ENCODE measurements at regions not wholly inside any gene's neighbourhood (a gene's known extent, or its start where the extent isn't known, plus 50 kb on each side); places are given as distances from the start of the nearest gene placed in this dataset.

DNA sequence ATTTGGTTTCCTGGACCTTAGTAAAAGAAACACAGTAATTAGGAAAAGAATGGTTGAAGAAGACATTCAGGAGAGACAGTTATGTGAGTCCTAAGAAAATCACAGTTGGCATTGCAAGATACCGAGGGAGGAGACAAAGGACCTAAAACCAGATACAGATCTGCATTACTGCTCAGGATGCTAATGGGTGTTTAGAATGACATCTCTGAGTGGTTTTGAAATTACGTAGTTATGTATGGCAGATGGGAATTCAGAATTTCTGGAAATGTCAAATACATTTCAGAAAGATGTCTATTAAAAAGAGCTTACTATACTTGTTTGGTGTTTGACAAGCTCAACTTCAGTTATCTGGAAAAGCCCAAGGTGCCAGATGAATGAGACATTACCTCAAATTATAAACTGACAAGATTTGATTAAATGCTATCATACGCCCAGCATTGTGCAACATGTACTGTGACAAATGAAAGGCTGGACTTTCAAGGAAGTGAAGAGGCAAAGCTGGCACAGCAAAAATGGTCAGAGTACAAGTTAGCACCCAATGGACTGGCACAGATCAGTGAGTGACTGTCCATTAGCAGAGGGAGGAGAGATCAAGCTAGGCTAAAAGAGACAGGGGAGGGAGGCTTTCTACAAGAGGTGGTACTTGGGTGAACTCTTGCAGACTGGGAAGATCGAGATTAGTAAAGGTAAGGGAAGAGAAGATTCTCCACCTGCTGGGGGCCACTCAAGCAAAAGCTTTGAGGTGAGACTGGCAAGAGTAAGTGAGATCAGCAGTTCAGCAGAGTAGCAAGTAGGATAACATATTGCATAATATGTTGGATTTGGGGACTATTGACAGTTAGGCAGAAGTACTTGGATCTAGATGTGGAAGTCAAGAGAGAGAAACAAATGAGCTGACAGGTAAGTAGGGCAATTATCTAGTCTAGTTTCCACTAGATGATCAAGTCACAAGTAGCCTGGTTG, 168.9 kb downstream of the CYRIA start:
- DNase-seq, result no peak

DNA sequence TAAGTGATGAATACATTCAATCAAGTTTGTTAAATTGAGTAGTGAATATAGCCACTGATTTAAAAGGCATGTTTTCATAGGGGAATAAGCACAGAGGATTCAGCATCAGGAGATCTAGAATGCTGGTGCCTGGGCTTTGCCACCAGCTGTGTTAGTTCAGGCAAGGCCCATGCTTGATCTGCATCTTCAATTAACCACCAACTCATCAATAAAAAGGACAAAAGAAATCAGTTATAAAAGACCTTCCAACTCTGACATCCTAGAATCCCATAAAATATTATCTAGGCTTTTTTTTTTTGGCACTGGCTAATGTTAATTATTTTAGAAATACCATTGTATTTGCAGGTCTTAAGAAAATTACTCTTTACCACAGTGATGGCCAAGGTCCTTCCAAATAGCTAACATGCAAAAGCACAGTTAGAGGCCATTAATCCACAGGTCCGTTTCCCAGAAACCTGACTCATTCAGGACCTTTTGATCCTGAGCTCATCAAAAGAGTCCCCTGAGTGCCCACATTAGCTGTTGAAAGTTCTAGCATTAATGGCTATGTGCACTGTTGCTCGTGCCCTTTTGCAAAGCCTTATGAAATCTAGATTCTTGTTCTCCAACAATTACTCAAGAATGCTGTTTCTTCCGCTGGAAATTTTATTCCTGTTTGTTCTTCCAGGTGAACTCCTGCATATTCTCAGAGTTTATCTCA, 170.0 kb downstream of the CYRIA start:
- DNase-seq, result no peak

DNA sequence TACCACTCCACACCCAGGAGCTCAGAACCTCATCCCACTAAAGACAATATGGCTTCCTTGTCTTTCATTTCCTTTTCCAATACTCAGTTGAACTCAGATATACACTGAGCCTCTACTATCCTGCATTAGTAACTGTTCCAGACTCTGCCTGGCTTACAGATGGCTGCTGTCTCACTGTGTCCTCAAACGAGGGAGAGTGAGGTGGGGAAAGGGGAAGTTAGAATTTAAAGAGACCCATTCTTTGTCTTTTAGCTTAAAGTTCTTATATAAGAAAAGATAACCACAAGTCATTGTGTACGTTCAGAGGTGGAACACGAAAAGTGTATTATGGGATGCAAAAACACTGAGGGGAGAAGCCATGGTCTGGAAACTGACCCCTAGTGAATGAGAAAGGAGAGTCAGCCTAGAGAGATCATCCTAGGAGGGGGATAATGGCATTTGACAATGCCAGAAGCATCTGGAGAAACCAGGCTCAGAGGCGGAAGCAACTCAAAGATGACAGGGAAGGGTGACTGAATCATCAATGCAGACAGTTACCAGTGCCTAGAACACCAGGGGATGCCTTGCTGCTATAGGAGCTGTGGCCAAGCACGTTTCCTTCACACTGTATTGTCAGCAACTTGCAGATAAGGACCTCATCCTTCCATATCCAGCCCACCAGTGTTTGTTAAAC, 170.7 kb downstream of the CYRIA start:
- no peak for DNase-seq

DNA sequence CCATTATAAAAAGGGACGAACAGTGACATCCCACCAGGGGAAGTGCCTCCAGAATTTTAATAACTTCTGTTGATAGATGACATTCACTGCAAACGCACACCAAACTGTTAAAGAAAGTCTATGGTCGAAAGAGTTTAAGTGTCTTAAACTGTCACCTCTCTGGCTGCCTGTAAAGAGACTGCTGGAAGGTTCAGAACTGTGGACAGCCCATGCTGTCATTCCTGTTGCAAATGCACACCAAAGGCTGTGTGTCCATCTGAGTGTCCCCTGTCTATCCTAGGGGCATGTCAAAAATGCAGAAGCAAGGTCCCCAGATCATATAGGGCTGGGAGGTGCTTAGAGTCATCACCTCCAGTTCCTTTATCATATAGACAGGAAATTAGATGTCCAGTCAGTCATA, 171.8 kb downstream of the CYRIA start:
- DNase-seq, result no peak

DNA sequence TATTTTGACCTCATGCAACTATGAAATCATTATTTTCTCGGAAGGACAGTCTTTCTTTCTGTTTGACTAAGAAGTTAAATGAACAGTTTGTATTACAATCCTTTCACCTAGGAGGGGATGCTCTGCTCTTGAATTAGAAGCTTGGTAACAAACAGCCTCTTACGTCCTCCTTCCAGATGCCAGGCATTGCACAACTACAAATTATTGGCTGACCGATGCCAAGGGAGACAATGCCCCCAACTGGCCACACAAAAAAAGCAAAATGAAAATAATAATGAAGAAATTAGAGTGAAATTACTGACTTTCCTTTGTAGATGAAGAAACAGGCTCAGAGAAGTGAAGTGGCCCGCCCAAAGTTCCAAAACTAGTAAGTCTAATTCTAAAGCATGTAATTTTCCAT, 177.9 kb downstream of the CYRIA start:
- DNase-seq, result peak; percentile 45

DNA sequence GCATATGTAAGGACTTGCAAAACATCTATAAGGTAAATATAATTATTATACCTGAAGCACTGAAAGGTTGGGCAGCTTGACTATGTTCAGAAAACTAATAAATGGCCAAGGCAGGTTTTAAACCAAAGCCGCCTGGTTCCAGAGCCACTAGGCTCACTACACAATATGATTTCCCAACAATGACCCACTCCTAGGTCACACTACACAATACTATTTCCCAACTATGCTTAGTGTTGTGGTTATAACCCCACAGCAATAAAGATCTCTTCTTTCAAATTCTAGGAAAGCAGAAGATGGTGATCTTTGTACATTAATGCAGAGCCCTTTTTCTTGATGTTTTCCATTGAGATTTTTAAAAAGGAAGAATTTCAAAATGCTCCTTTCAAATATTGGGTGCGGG, 180.4 kb downstream of the CYRIA start:
- peak; percentile 10 for DNase-seq

DNA sequence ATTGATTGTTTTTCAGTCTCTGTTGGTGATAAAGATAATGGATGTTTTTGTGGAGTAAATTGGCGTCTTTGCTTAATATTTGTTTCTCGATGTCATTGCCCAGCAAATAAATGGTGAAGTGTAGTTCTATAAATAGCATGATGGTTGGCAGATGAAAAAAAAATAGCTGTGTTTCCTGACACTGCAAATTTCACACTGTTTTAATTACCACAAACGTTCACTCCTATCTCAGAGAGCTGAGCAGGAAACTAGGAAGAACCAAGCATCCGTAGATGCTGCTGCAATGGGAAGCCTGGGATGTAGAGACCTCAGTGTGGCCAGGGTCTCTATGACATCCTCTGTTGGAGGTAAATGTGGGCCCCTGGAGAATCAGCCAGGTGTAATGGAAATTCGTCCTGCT, 183.2 kb downstream of the CYRIA start:
- no peak for DNase-seq

DNA sequence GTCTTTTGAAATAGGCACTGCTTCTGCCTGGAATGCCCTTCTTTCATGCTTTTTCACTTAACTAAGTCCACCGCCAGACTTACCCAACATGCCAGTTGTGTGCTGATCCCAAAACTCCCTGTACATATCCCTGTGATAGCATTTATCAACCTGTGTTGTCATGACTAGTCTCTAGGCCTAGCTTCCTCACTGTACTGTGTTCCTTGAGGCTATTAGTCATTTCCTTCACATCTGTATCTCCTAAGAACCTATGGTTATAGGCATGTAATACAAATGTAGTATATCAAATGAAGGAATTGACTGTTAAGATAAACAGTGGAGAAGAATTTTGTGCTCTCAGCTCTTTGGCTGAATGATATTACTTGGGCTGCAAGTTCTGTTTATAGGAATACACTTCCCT, 184.3 kb downstream of the CYRIA start:
- no peak for DNase-seq

DNA sequence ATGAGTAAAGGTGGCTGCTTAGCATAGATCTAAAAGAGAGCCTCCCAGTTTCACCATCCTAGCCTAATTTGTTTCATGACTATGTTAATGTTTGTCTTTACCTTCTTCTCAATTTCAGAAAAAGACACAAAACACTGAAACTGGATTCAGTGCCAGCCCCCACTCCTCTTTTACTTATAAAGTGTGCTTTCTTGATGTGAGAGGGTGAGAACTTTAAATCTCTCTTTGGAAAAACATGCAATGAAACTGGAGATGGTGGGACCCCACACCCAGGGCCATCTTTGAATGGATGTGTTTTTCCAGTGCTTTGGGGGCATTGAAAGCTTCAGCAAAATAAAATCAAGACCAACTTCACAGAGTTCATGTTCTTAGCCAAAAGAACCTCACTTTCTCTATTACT, 185.9 kb downstream of the CYRIA start:
- no peak for DNase-seq

DNA sequence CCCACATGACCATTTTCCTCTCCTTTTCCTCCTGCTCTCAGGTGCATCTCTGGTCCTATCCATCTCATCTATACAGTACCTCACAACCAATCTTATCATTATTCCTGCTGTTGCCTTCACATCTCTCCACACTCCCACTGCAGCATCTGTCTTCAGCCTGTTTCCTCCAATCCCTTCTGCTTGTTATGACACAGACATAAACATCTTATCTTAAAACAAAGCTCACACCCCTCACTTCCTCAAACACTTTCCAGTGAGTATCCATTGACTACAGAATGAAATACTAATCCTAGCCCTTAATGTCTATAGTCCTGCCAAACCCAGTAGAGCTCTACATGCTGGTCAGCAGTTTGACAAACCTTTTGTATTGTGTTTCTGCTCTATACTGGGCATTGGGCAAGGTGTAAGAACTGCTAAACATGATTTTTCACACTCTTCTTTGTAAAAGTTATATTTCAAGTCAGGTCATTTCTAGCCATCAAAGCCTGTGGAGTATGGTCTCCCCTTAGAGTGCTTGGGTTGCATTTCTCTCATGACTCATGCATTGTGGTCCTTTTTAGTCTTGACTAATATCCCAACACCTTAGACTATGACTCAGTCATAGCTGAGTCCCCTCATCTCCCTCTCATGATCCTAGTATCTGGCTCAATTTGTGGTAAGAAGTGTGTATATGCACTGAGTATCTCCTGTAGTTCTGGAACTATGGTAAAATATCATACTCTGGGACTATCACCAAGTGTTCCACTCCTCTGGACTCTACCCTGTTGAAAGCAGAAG, 187.0 kb downstream of the CYRIA start:
- DNase-seq, result no peak

DNA sequence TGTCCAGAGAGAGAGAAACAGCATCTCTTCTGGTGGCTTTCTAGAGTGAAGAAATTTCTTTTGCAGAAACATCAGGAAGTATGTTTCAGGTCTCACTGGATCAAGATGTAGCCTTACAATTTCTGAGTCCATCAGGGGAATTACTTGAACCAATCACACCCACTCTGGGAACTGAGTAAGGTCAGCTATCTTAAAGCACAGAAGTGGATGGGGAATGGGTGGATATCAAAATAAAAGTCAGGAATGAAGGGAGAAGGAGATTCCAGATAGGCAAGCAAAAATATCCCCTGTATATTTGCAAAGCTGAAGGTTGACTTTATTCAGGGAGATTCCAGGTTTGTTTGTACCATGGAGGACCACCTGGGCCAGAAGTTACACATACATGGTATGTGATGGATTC, 188.0 kb downstream of the CYRIA start:
- DNase-seq, result no peak

DNA sequence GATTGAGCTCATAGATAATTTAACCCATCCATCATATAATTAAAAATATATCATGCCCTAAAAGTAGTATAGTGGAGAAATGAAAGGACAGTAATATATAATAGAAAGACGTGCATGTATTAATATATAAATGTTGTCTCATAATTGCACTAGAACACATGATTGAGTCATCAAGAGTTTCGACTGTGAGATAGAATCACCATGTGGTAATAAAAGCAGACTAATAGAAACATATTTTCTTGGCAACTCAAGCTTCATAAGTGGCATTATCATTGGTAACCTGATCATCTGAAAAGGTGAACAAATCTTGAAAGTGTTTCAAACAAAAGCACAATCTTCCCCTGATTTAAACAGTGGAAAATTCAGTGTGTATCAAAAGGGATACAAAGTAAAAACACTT, 188.8 kb downstream of the CYRIA start:
- no peak for DNase-seq

DNA sequence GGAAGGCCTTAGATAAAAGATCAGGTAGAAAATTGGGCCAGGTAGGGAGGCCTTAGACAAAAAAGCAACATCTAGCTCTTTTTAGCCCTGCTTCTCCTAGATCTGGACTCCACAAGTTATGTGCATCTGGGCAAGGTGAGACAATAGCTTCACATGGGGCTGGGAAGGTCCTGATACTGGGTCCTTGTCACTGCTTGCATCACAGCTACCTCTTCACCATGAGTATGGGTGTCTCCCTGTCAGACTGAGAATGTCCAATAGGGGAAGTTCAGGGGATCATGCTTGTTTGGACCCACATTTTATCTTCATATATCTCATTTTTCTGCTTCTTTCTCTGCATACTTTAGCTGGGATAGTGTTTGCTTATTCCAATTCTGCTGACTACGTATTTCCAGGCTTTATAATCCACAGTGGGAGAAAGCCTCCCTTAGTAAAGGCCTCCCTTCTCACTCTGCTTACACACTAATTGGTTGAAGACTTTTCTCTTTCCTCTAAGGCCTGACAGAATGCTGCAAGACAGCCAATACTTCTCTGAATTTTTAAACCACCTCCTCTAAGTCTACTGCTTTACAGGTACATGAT, 189.6 kb downstream of the CYRIA start:
- no peak for DNase-seq

DNA sequence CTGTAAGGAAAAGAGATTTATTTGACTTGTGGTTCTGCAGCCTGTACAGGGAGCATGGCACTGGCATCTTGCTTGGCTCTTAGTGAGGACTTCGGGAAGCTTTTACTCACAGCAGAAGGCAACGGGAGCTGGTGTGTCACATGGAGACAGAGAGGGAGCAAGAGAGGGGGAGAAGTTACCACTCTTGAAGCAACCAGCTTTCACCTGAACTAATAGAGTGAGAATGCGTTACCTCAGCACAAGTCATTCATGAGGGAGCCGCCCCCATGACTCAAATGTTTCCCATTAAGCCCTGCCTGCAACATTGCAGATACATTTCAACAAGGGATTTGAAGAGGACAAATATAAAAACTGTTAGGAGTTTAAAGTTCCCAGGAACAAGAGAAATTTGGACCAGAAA, 190.0 kb downstream of the CYRIA start:
- no peak for DNase-seq

DNA sequence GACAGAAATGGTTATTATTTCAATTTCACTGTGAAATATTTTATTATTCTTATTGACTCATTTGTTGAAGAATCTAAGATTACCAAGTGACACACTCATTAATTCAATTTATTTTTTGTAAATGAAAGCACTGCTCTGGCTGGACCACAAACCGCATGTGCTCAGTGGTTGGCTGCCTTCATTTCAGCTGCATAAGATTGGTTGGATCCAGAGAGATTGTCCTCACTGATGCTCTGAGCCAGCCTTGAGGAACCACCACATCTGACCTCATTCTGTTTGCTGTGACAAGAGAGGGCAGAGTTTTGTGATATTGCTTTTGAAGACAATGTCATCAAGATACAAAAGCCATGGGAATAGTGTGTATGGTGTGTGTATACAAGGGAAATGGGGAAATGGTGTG, 192.1 kb downstream of the CYRIA start:
- no peak for DNase-seq

DNA sequence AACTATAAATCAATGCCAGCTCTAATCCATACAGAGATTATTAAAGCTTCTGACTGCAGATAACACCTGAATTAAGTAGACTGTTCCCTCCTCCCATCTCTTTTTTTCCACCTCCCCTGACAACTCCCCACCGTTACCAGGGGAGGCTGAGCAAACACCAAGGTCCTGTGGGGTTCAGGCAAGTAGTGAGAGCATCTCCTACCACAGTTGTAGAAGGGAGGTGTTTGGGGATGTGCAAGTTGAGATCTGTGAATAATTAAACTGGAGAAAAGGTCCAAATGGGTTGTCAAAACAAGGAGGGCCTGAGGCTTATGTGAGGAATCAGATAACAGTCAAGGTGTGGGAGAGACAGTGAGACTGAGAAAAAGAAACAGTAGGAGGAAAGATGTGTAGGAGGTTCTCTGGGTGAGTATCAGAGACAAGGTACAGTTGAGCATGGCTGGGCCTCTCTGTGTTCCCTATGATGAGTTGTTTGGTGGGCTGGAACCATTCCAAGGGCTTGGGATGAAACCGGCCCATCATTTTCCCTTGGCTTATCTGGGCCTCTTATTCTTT, 194.6 kb downstream of the CYRIA start:
- DNase-seq, result no peak

DNA sequence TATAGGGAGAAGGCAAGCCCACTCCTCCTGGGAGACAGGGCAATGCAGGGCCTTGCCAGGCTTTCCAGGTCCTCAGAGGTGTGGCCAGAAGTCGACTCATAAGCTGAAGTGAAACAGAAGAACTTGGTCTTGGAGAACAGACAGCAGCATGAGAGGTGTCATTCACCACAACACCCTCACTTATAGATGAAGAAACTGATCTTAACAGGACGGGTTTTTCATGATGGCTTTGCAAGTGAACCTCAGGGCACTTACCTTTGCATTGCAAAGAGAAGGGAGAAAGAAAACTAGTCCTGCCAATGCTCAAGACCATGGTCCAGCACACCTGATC, 198.8 kb downstream of the CYRIA start:
- no peak for DNase-seq

DNA sequence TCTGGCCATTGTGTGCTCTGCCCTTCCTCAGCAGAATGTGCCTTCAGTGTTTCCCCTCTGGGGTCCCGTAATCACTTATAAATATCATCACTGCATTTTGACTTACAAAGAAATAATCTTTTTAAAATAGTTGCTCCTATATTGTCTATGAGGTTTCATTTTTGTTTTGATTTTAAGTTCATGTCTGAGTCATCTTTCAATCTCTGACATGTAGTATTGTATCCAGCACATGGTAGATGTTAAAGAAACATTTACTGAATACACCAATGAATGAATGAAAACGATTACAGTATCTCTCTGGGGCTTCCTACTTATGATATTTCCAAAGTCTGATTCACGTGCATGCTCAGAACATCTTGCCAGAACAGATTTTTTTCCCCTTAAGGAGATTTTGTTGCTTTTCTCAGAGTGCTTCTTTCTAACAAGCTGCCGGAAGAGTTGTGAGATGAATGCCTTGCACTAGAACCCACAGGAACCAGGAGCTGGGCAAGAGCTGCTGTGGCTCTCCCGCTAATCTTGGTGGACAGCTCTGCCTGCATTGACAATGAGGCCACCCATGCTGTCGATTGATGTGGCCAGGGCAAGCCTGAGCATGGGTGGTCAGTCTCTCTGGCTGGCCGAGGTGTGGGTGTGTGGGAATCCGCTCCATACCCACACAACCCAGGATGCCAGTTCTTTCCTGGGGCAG, 199.4 kb downstream of the CYRIA start:
- no peak for DNase-seq

DNA sequence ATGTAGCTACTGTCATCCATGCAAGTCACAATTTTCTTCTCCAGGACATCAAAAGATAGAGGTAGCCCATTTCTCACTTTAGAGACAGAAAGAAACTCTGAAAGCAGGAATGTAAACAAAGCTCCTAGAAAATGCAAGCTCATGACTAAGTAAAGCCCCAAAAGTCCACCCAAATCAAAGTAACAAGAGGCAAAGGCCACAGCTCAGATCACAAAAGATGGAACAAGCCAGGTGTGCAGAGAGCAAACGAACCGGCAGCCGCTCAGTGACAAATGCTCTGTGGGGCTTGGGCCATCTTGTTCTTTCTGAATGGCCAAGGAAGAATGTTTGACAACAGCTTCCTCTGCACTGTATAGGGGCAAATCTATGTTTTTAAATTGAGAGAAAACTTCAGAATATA, 201.0 kb downstream of the CYRIA start:
- no peak for DNase-seq

DNA sequence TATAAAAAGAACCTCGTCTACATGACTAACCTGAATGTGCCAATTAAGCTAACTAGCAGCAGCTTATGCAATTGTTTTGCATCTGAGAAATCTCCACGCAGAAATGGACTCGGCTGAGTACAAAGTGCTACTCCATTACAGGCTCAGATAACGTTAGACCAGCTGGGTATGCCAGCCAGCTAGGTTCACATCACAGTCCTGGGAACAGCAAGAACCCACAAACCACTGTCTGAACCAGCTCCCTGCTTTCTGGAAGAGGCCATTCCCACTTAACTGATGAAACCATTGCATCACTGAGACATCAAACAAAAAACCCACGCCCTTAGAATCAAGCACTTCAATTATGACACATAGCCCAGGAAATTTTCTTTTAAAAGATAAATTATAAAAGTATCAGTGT, 202.7 kb downstream of the CYRIA start:
- DNase-seq, result no peak

DNA sequence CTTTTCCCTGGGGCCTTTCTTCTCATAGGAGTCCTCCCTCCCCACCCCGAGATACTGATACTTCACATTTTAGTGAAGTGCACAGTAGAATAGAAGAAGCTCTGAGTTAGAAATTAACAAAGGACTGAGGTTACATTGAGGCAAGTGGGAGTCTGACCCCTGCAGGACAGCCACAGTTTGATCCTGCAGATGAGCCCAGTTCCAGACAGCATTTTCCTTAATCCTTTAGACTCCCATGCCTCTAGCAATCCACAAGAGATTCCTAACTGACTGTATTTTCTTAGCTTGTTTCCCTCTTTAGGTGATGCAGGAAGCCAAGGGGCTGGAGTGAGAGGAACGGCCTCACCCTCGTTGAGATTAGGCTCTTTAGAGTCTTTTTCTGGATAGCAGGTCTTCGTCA, 204.0 kb downstream of the CYRIA start:
- DNase-seq, result no peak

DNA sequence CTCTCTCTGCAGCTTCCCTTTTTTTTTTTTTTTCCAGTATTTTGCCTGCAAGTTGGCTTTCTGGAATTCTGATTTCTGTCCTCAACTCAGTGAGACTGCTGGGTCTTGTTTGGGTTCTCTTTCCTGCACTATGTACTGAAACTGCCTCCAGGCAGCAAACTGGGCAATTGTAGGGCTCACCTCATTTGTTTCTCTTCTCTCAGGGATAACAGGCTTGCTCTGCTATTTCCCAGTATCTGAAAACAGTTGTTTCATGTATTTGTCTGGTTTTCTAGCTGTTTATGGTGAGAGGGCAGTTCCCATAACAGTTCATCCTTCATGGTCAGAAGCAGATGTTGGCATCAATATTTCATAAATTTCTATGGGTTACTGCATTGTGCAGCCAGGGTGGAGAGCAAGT, 206.0 kb downstream of the CYRIA start:
- DNase-seq, result no peak
